Left renal cortex interstitium (tissue), 4 donors: ENCODE measurements at regions not wholly inside any gene's neighbourhood (a gene's known extent, or its start where the extent isn't known, plus 50 kb on each side); places are given as distances from the start of the nearest gene placed in this dataset.

ENCODE experiments used
- DNase-seq, 4 donors: peaks; one replicate each; pipeline ENCODE4 v3.0.0-alpha.2; 2013; ENCODE audit warnings: low read depth in 4 of 4, low spot score in 2 of 4, missing footprints in 1 of 4

DNA sequence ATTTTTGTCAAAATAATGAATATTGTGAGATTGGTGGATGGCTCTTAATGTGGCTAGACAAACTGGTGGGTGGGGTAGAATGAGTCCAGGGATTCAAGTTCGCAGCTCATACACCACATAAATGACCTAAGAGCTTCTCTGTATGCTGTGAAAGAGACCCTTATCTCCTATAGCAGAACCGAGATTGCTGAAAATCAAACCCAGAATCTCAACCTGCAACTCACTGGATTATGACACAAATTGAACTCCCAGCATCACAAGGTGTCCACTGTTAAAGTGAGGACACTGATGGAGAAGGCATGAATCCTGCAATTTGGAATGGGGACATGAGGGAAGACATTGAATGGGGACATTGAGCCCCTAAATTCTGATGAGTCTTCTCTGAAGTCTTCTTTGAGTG lies 51.3 kb upstream of the CNKSR3 start:
- DNase-seq, result no peak

- no peak for DNase-seq
These were observed 54.8 kb upstream of the CNKSR3 start for GRCh38 chr6:154565331-154565730.

DNA sequence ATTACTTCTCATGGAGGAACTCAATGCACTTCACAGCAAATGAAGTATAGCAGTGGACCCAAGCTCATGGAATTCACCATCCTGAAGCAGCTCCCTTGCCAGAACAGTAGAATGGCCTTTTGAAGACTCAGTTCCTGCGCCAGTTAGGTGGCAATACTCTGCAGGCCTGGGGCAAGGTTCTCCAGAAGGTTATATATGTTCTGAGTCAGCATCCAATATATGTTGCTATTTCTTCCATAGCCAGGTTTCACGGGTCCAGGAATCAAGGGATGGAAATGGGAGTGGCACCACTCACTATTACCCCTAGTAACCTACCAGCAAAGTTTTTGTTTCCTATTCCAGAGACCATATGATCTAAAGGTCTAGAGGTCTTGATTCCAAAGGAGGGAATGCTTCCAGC lies 56.4 kb upstream of the CNKSR3 start:
- DNase-seq, result no peak

DNA sequence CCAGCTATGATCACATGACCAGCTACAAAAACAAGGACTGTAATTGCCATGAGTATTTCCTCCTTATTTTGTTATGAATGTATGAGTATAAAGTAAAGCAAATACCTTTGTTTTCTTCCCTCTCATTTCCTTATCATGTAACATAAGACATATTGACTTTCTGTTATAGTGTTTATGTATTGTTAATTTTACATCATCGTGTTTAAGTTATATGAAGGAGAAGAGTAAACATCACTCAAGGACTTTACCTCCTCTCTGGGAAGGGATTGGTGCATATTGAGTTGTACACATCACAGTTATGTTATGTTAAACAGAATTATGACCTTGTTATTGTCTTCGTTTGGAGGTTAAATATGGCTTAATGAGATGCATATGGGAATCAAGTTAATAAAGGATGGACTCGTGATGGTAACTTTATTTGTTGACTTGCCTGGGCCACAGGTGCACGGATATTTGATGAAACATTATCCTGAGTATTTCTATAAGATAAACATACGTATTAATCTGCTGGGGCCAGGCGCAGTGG lies 57.3 kb upstream of the CNKSR3 start:
- DNase-seq, result no peak

GRCh38 chr6:154569156-154569862 lies 58.8 kb upstream of the CNKSR3 start:
- no peak for DNase-seq

- DNase-seq, result no peak
These were observed 60.0 kb upstream of the CNKSR3 start for GRCh38 chr6:154570505-154570904.

DNA sequence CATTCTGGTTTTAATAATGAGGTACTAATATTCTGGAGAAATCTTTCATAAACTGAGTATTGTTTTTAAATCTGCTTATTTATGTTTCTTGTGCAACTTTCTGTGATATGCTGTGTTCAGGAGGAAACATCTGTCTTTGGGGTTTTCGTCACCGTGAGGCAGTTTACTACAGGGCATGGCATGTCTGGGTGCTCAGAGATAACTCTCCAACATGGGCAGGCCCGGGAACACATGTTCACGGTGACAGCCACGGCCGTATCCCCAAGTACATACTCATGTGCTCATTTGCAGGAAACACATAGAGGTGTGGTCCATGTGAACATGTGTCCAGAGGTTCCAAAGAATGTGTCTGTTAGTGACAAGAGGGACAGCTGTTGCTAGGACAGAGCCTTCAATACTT lies 62.1 kb upstream of the CNKSR3 start:
- no peak for DNase-seq

DNA sequence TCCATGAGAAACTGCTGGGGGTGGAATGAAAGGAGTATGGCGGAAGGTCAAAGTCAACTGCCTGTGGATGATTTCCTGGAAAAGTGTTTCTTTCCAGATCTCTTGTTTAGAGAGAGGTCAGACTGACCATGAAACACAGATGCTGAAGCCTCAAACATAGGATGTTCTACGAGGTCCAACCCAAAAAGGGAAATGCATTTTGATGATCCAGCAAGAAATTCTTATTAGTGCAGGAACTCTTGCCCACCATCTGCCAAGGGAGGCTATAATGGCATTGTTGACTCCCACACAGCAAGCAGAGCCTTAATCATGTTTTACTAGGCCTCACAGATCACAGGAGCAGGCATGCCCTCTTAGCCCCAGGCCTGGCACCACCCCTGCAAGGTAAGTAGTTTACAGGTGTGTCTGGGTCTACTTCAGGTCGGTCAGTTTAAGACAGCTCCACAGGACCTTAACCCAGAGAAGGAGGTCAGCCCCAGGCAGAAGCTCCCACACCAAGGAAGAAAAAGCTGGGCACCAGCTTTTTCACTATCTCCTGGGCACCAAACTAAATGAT lies 67.6 kb upstream of the CNKSR3 start:
- DNase-seq, result no peak

- DNase-seq, result no peak
These were observed 68.6 kb upstream of the CNKSR3 start for GRCh38 chr6:154579046-154579445.

GRCh38 chr6:154579485-154579884 lies 69.0 kb upstream of the CNKSR3 start:
- DNase-seq, result no peak

DNA sequence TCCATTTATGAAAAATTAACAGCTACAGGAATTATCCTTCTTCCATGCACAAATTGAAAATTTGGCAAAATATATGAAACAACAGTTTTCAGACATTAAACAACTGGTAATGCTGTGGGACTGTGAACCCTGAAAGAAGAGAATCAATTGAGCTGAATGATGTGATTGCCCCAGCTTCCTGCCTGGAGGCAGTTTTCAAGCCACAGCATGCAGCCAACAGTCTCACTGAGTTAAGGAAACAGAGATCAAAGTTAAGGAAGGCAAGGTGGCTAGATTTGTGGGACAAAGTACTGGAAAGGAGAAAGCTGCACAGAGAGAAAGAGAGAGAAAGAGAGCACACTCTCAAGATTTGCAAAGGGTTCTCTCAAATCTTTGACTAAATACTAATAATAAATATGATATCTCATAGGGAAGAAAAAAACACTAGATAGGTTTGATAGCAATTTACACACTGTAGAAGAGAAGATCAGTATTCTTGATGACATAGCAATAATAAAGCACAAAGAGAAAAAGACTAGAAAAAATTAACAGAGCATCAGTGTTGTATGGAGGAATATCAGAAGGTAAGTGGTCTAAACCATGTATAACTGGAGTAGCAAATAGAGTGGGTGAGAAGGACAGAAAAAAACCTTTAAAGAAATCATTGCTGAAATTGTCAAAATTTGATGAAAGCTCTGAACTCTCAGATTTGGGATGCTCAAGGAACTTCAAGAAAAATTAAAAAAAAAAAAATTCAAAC lies 70.1 kb upstream of the CNKSR3 start:
- DNase-seq, result no peak

- no peak for DNase-seq
These were observed 72.2 kb upstream of the CNKSR3 start for GRCh38 chr6:154582696-154583095.

GRCh38 chr6:154583546-154584188 lies 73.2 kb upstream of the CNKSR3 start:
- no peak for DNase-seq

- DNase-seq, result no peak
These were observed 80.3 kb upstream of the CNKSR3 start for GRCh38 chr6:154590756-154591155.

DNA sequence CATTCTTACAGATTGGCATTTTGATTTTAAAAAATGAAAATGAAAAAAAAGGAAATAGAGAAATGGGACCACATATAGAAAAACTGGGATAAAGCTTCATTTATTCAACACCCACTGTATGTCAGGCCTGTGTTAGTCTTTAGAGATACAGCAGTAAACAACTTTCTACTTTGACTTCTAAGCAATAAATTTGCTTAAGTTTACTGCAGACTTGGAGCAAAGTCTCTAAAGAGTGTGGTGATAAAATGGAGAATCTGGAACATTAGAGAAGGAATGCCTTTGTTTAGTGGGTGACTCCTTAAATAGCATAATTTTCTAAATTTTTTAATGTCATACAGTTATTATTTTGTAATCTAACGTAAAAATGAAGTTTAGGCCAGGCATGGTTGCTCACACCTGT lies 80.7 kb upstream of the CNKSR3 start:
- DNase-seq, result no peak

DNA sequence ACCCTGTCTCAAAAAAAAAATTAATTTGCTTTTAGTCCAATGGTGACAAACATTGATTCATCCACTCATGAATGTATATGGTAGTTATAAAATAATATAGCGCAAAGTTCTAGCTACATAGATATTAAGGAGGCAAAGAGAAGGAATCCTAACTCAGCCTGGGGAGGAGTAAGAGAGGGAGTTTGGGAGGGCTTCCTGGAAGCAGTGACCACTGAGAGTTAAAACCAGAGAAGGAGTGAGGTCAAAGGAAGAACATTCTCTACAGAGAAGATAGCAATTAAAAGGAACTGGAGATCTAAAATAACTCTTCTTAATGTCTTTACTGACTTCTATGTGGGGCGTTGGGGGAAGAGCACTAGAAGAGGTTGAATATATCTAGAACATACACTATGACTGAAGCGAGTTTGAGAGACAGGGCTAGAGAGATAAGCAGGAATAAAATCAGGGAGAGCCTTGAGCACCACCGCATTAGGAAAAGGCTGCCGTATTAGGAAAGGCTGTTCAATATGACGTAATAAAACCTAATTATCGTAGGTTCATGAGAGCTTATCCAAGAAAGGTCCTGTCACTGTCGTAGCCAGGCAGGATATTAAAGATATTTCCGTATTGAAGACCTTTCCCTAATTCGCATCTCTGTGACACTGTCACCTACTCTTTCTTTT lies 81.8 kb upstream of the CNKSR3 start:
- DNase-seq, result no peak

DNA sequence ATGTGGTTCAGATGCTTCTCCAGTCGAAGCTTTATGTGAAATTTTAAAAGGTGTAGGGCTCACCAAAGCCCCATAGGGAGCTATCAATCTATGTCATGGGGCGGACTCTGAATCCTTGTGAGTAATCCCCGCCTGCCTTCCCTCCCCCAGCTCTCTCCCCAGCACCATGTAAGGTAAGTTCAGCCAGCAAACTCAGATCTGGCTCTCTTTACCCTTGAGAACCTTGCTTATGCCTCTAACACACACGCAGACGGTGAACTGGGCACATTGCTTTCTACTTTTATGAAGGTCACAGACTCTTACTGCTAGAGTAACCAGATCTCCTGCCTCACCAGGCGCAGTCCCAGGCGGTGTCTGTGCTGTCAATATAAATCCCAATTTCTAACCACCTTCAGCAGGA lies 82.6 kb upstream of the CNKSR3 start:
- DNase-seq, result no peak

GRCh38 chr6:154594496-154595198 lies 84.2 kb upstream of the CNKSR3 start:
- DNase-seq, result no peak

DNA sequence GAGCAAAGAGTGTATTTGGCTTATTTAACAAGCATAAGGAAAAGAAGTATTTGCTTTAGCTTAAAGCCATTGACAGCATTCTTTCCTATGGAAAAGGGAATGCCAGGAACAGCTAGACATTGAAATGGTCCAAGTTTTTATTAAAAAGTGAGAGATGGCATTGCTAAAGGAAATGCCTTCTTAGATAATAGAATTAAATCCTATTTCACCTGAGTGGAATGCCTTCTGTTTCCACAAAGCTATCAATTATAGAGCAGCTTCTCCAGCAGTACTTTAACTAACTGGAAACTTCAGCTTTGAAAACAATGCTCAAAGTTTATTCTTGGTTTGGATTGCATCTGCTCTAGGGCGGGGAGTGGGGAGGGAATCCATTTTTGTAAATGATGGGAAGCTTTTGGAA lies 85.1 kb upstream of the CNKSR3 start:
- no peak for DNase-seq

GRCh38 chr6:154596009-154596408 lies 85.5 kb upstream of the CNKSR3 start:
- no peak for DNase-seq
